ENCODE measurements at regions not wholly inside any gene's neighbourhood (a gene's known extent, or its start where the extent isn't known, plus 50 kb on each side); places are given as distances from the start of the nearest gene placed in this dataset.
"Not testable (repeated sequence)": the region's sequence is repeated elsewhere in the genome, so short reads cannot be mapped to it uniquely, and the experiment has no call there.

GRCh38 chr6:120352491-120352890 lies 981.8 kb downstream of the TBC1D32 start:
- no peak for DNase-seq

- no peak for DNase-seq
These were observed 985.4 kb downstream of the TBC1D32 start for GRCh38 chr6:120348926-120349325.

DNA sequence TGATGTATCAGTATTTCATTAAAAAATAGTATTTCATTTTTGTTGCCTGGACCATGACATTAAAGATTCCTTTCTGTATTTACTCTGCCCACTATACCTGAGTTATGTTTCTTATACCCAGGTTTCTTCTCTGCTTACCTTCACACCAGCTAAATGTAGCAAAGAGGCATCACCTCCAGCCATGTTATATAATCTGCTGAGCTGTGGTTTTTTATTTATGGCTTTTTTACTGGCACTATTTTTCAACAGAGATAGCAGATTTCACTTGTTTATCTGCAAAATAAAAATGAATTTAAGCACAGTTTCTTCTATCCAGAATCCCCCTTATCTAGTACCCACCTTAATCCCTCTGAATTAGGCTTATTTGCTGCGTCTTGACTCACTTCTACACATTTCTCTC lies 979.0 kb upstream of the MAN1A1 start:
- no peak for DNase-seq

DNA sequence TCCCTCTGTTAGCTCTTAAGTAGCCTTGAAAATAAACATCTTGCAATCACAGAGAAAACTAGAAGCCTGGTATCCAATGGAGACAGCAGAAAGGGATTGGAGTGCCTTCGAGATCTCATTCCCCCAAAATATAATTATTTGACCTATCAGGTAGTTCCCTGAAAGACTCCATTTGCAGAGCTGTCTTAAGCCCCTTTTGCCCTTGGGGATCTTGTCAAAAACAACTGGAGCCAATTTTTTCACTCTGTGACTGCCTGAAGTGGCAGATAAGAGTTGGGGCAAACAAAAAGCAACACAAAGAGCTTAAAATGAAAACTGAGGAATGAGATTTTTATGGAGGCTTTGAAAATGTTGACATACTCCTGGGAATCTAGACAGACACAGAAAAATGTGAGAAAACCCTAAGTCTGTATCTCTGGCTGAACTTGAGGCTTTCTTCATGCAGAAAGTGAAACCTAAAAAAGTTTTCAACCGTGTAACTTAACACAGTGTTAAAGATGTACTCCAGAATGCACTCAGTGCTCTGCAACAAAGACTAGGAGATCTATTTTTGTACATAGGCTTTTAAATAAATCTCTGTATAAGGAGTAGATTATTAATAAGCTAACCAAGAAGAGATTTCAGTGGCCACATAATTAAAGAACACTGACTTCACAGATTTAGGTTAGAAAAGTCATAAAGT lies 971.1 kb upstream of the MAN1A1 start:
- no peak for DNase-seq

GRCh38 chr6:120304223-120304622 lies 954.7 kb upstream of the MAN1A1 start:
- no peak for DNase-seq

DNA sequence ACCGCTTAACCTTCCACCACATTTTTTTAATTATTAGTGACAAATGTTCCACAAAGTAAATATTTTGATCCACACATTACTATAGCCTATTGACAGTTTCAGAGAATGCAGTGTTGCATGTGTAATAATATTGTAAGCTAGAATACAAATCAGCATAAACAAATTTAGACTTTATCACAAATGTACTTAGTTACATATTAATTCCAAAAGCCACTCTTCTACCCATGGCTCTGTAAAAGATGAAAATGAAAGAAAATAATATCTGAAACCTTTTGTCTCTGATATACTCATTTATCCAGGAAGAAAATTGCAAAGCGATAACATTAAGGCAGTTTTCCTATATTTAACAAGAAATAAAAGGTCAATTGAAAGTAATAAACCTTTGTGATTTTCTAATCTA lies 954.0 kb upstream of the MAN1A1 start:
- no peak for DNase-seq

GRCh38 chr6:120302041-120302440 lies 952.5 kb upstream of the MAN1A1 start:
- DNase-seq: no peak

GRCh38 chr6:120290964-120291363 lies 941.4 kb upstream of the MAN1A1 start:
- DNase-seq: no peak

DNA sequence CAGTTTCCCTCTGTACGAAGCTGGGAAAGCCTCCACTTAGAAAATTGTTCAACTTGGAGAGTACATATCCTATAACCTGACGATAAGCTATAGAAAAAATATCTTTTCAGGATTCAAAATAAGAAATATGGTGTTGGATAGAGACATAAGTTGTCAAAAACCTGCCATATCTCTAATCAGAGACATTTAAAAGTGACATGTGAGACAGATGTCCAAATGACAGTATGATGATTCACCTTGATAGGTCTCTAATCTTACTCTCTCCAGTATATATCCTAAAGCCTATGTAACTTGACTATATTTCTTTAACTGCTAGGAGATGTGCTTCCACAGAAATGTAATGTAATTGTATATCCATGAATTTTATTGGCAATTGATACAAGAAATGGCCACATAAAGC lies 932.4 kb upstream of the MAN1A1 start:
- DNase-seq: no peak

GRCh38 chr6:120279466-120280167 lies 930.1 kb upstream of the MAN1A1 start:
- no peak for DNase-seq

GRCh38 chr6:120278689-120279396 lies 929.3 kb upstream of the MAN1A1 start:
- DNase-seq: no peak

DNA sequence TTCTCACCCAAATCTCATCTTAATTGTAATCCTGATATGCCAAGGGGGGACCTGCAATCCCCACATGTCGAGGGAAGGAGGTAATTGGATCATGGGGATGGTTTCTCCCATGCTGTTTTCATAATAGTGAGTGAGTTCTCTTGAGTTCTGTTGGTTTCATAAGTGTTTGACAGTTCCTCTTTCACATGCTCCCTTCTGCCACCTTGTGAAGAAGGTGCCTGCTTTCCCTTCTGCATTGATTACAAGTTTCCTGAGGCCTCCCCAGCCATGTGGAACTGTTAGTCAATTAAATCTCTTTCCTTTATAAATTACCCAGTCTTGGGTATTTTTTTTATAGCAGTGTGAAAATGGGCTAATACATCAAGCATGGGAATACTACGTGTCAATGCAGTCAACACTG lies 925.0 kb upstream of the MAN1A1 start:
- DNase-seq: no peak

DNA sequence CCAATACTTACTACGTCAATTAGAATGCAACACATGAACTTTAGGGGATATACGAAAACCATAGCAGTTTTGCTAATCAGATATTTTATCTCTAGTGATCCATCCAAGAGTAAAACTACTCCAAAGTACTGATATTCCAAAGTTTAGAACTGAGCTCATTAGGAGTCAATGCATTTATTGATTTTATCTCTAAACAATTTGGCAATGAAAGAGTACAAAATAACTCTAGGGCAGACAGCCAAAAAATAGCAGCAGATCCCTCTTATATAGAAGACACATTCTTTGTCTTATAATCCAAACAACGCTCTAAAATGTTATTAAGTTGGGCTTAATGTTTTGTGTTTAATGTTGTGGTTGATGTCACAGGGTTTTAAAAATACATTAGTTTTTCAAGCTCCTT lies 923.9 kb upstream of the MAN1A1 start:
- DNase-seq: no peak

DNA sequence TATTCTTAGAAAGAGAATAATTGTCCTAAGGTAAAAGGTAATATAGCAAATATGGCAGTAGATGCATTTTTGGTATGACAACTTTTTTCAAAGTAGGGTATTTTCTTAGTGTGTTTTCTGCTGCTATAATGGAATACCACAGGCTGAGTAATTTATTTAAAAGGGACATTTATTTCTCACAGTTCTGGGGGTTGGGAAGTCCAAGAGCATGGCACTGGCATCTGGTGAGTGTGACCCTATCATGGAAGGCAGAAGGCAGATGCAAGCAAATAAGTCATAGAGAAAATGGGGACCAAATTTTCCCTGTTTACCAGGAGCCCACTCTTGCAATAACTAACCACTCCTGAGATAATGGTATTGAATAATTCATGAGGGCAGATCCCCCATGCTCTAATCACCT lies 922.5 kb upstream of the MAN1A1 start:
- no peak for DNase-seq

GRCh38 chr6:120268256-120268655 lies 918.7 kb upstream of the MAN1A1 start:
- DNase-seq: not testable (repeated sequence)

- DNase-seq: no peak
These were observed 912.8 kb upstream of the MAN1A1 start for GRCh38 chr6:120262354-120262753.

- DNase-seq: no peak
These were observed 911.1 kb upstream of the MAN1A1 start for GRCh38 chr6:120260636-120261035.

DNA sequence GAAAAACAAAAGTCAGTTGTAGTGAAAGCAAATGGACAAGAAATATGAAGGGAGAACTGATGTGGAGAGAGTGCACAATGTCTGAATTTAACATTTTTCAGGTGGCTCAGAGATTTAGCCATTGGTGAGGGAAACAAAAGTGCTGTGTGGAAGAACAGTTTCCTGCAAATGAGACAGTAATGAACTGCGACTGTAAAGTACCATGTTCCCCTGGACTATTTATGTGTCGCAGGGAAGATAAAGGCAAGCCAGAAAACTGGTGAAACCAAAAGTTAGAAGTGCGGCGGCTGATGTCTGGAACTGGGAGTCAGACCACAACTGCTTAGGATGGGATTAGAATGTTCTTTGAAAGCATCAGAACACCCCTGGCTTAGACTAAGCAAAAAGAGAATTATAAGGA lies 905.1 kb upstream of the MAN1A1 start:
- DNase-seq: no peak

GRCh38 chr6:120248451-120248850 lies 898.9 kb upstream of the MAN1A1 start:
- DNase-seq: no peak

DNA sequence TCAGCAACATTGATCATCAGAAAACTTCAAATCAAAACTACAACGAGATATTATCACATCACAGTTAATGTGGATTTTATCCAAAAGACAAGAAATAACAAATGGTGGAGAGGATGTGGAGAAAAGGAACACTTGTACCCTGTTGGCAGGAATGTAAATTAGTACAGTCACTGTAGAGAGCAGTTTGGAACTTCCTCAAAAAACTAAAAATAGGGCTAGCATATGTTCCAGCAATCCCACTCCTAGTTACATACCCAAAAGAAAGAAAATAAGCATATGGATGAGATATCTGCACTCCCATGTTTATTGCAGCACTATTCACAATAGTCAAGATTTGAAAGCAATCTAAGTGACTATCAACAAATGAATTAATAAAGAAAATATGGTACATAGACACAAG lies 887.7 kb upstream of the MAN1A1 start:
- DNase-seq: no peak

GRCh38 chr6:120230008-120230407 lies 880.4 kb upstream of the MAN1A1 start:
- no peak for DNase-seq

- no peak for DNase-seq
These were observed 878.7 kb upstream of the MAN1A1 start for GRCh38 chr6:120228297-120228696.

DNA sequence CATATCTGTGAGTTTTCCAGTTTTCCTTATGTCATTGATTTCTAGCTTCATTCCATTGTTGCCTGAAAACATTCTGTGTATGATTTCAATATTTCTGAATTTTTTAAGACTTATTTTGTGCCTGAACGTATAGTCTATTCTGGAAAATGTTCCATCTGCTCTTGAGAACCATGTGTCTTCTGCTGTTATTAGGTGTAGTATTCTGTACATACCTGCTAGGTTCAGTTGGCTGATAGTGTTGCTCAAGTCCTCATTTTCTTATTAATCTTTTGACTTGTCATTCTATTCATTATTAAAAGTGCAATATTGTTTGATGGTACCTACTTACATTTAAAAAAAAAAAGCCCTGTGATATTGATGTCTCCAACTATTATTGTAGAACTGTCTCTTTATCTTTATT lies 869.8 kb upstream of the MAN1A1 start:
- DNase-seq: no peak

DNA sequence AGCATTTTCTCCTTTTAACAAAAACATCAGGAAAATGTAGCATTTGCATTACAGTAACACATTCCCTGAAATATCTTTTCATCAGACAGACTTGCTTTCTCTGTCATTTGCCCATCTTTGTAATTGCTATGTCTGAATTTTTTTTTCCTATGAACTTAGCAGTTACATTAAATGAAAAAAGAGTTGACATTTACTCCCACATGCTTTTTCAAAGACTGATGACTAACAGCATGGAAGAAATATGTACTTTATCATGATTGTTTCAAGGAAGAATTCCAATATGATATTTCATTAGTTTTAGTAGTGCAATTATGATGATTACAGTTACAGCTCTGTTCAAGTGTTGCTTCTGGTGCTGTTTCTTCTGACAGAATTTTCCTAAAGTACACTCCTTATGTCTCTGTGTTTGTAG lies 864.5 kb upstream of the MAN1A1 start:
- DNase-seq: no peak

All from bone marrow (tissue), 2 donors.